OCI-LY1 (cell line): ENCODE measurements at regions not wholly inside any gene's neighbourhood (a gene's known extent, or its start where the extent isn't known, plus 50 kb on each side); places are given as distances from the start of the nearest gene placed in this dataset.

Source experiments
- H2AFZ ChIP-seq: fragments of 200-600 bp; sonication (generic), shearing (Covaris generic); 2 replicates; pipeline ENCODE4 v1.6.0; 2014; ENCODE audit warnings: antibody characterized with exemption, mild to moderate bottlenecking, low read length
- H3F3A ChIP-seq: fragments of 200-600 bp; sonication (generic), shearing (Covaris generic); 2 replicates; pipeline ENCODE4 v1.6.0; 2014; ENCODE audit warnings: mild to moderate bottlenecking, antibody characterized with exemption, low read length, moderate library complexity; ENCODE audit not compliant: insufficient read depth
- H3K27ac ChIP-seq: fragments of 200-600 bp; sonication (generic); 2 replicates; pipeline ENCODE4 v1.5.1; 2014; ENCODE audit warnings: low read length, mixed run types, mild to moderate bottlenecking, low read depth; ENCODE audit not compliant: poor library complexity, severe bottlenecking
- H3K27me3 ChIP-seq: fragments of 200-600 bp; sonication (generic); 2 replicates; pipeline ENCODE4 v1.6.0; 2014; ENCODE audit warnings: antibody characterized with exemption, mild to moderate bottlenecking, low read length, moderate library complexity; ENCODE audit not compliant: insufficient read depth
- H3K36me3 ChIP-seq: fragments of 200-600 bp; sonication (generic); 2 replicates; pipeline ENCODE4 v1.6.1; 2014; ENCODE audit warnings: mild to moderate bottlenecking, antibody characterized with exemption, low read length, moderate library complexity, mixed read lengths; ENCODE audit not compliant: insufficient read depth
- H3K4me1 ChIP-seq: fragments of 200-600 bp; sonication (generic); 2 replicates; pipeline ENCODE4 v1.5.1; 2014; ENCODE audit warnings: mild to moderate bottlenecking, low read length, moderate library complexity; ENCODE audit not compliant: insufficient read depth, severe bottlenecking
- H3K4me2 ChIP-seq: fragments of 200-600 bp; sonication (generic), shearing (Covaris generic); 2 replicates; pipeline ENCODE4 v1.6.1; 2014; ENCODE audit warnings: low read length
- H3K4me3 ChIP-seq: fragments of 200-600 bp; sonication (generic); 2 replicates; pipeline ENCODE4 v1.5.1; 2014; ENCODE audit warnings: low read length, low read depth, mild to moderate bottlenecking, mixed read lengths; ENCODE audit not compliant: poor library complexity, severe bottlenecking
- H3K79me2 ChIP-seq: fragments of 200-600 bp; shearing (Covaris generic); 2 replicates; pipeline ENCODE4 v1.6.1; 2016; ENCODE audit warnings: mixed run types, low read length, mixed read lengths; ENCODE audit not compliant: insufficient read depth
- H3K9ac ChIP-seq: fragments of 200-600 bp; sonication (generic), shearing (Covaris generic); 2 replicates; pipeline ENCODE4 v1.6.1; 2014; ENCODE audit warnings: mild to moderate bottlenecking, low read length, mixed read lengths
- H3K9me2 ChIP-seq: fragments of 200-600 bp; sonication (generic), shearing (Covaris generic); 2 replicates; pipeline ENCODE4 v1.6.1; 2014; ENCODE audit warnings: low read depth, mild to moderate bottlenecking, low read length, mixed read lengths
- H3K9me3 ChIP-seq: fragments of 200-600 bp; shearing (Covaris generic); 2 replicates; pipeline ENCODE4 v1.6.1; 2014; ENCODE audit warnings: low read length, mixed read lengths
- H4K20me1 ChIP-seq: fragments of 200-600 bp; sonication (generic), shearing (Covaris generic); 2 replicates; pipeline ENCODE4 v1.6.0; 2016; ENCODE audit warnings: mild to moderate bottlenecking, low read length; ENCODE audit not compliant: insufficient read depth
- CTCF ChIP-seq: fragments of 200-600 bp; sonication (generic), shearing (Covaris generic); IDR thresholded peaks from 2 replicates; pipeline ENCODE4 v1.5.1; 2017; ENCODE audit warnings: mild to moderate bottlenecking, antibody characterized with exemption, low read length, moderate library complexity, mixed read lengths
- EZH2 ChIP-seq: fragments of 200-600 bp; sonication (generic), shearing (Covaris generic); IDR thresholded peaks from 2 replicates; pipeline ENCODE4 v1.8.0; 2017; ENCODE audit warnings: borderline replicate concordance, mixed run types, mild to moderate bottlenecking, antibody characterized with exemption, low read length, moderate library complexity, mixed read lengths

DNA sequence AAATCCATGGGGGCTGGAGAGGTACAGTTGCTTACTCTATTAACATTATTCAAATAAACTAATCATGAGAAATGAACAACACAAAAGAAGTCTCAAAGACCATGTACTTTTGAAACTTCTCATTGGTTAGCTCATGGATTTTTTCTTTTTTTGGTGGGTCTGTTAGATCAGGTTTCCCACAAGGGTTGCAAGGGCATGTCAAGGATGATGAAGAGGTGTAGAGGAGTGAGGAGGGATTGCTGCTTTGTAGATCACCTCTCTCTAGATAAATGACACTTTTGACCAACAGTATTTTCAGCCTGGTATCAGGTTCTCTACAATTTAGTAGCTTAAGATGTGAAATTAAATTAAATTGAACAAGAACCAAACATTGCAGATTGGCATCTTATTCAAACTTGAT lies 417.9 kb upstream of the AGA start:
- Histone ChIP-seq H4K20me1 (no peaks in the 10 kb centered on the region), H3F3A (no peaks in the 10 kb centered on the region), H3K4me3 (no peak overlapping the region), H3K27me3 (no peaks in the 10 kb centered on the region), H3K9ac (no peak overlapping the region), H3K36me3 (no peaks in the 10 kb centered on the region), H3K9me3 (no peaks in the 10 kb centered on the region), H3K79me2 (no peaks in the 10 kb centered on the region), H3K4me2 (no peak overlapping the region), H3K27ac (no peak overlapping the region), H2AFZ (no peak overlapping the region), H3K9me2 (no peaks in the 10 kb centered on the region), H3K4me1 (no peaks in the 10 kb centered on the region)
- TF ChIP-seq EZH2: no peak
- TF ChIP-seq CTCF: no peak

DNA sequence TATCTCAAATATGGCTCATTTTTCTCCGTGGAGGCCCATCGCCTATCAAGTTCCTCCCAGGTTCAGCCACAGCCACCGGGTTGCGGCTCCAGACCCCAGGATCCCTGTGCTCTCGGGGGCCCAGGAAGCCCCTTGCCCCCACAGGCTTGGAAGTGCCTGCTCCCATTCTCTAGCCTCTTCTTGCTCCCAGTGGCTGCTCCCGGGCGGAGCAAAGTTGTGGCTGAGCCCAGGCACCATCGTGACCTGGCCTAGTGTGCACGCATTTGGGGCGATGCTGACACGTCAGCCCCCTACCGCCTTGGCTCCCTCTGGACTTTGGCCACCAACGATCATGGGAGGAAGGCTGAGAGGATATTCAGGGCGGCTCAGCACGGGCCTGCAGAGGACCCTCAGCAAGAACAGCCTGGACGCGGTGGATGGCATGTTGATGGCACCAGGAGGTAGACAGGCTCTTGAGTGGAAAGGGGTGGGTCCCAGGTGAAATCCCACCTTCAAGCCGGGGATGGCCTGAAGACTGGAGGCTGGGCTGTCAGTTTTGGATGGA lies 419.4 kb upstream of the AGA start:
- Histone ChIP-seq H4K20me1 (no peaks in the 10 kb centered on the region), H3K4me1 (no peaks in the 10 kb centered on the region), H3F3A (no peaks in the 10 kb centered on the region), H3K9me2 (no peaks in the 10 kb centered on the region), H3K9me3 (no peaks in the 10 kb centered on the region), H3K79me2 (no peaks in the 10 kb centered on the region), H3K4me3 (no peak overlapping the region), H3K36me3 (no peaks in the 10 kb centered on the region), H3K4me2 (no peak overlapping the region), H3K27me3 (no peaks in the 10 kb centered on the region), H2AFZ (no peak overlapping the region), H3K27ac (no peak overlapping the region), H3K9ac (no peak overlapping the region)
- TF ChIP-seq CTCF: no peak
- TF ChIP-seq EZH2: no peak

- Histone ChIP-seq H3K27me3 (no peaks in the 10 kb centered on the region), H3K79me2 (no peaks in the 10 kb centered on the region), H3F3A (no peaks in the 10 kb centered on the region), H3K9ac (no peak overlapping the region), H3K4me2 (no peak overlapping the region), H3K9me3 (no peaks in the 10 kb centered on the region), H3K9me2 (no peaks in the 10 kb centered on the region), H3K36me3 (no peaks in the 10 kb centered on the region), H3K4me3 (no peak overlapping the region), H2AFZ (no peak overlapping the region), H3K27ac (no peak overlapping the region), H4K20me1 (no peaks in the 10 kb centered on the region), H3K4me1 (no peaks in the 10 kb centered on the region)
- TF ChIP-seq CTCF (no peak), EZH2 (no peak)
These were observed 420.4 kb upstream of the AGA start for GRCh38 chr4:177862541-177863176.
